Cardiac septum (tissue), 1 donor: ENCODE measurements at regions not wholly inside any gene's neighbourhood (a gene's known extent, or its start where the extent isn't known, plus 50 kb on each side); places are given as distances from the start of the nearest gene placed in this dataset.
"Not testable (repeated sequence)": the region's sequence is repeated elsewhere in the genome, so short reads cannot be mapped to it uniquely, and the experiment has no call there.

Experiments used
- DNase-seq: peaks from one replicate; pipeline ENCODE4 v3.0.0-alpha.2; 2020; ENCODE audit warnings: low spot score
- intact Hi-C: fragments of 100-400 bp; cut with DNase I; formaldehyde crosslinking; loops from one replicate; pipeline ENCODE4 v1.14.0; 2022
- donor health status: DM: no; HTN: no; CAD: no.

GRCh38 chr2:144824306-144825080 is 304.6 kb upstream of the ZEB2 start:
- intact Hi-C loops = no loop called here
- no peak for DNase-seq

- intact Hi-C loops = no loop called here
Measured at GRCh38 chr2:144822966-144823365, 303.0 kb upstream of the ZEB2 start.

GRCh38 chr2:144812288-144812687 is 292.4 kb upstream of the ZEB2 start:
- DNase-seq = no peak
- intact Hi-C loops = no loop called here

More at GRCh38 chr2:144822966-144823365, 303.0 kb upstream of the ZEB2 start:
- DNase-seq = no peak

GRCh38 chr2:144801766-144802165 is 281.8 kb upstream of the ZEB2 start:
- intact Hi-C loops = no loop called here
- DNase-seq = no peak

- no peak for DNase-seq
- intact Hi-C loops = no loop called here
Measured at GRCh38 chr2:144801325-144801724, 281.4 kb upstream of the ZEB2 start.

- DNase-seq = no peak
- intact Hi-C loops = no loop called here
Measured at GRCh38 chr2:144798989-144799388, 279.1 kb upstream of the ZEB2 start.

- DNase-seq = no peak
- intact Hi-C loops = no loop called here
Measured at GRCh38 chr2:144798034-144798433, 278.1 kb upstream of the ZEB2 start.

- intact Hi-C loops = no loop called here
- no peak for DNase-seq
Measured at GRCh38 chr2:144796936-144797335, 277.0 kb upstream of the ZEB2 start.

GRCh38 chr2:144796164-144796563 is 276.2 kb upstream of the ZEB2 start:
- no peak for DNase-seq
- intact Hi-C loops = no loop called here

- intact Hi-C loops = no loop called here
- DNase-seq = peak; percentile 70
Measured at GRCh38 chr2:144785253-144785652, 265.3 kb upstream of the ZEB2 start.

- intact Hi-C loops = no loop called here
- no peak for DNase-seq
Measured at GRCh38 chr2:144780983-144781382, 261.1 kb upstream of the ZEB2 start.

GRCh38 chr2:144776766-144777165 is 256.8 kb upstream of the ZEB2 start:
- intact Hi-C loops = no loop called here
- DNase-seq = no peak

- intact Hi-C loops = no loop called here
Measured at GRCh38 chr2:144774809-144775208, 254.9 kb upstream of the ZEB2 start.

GRCh38 chr2:144771348-144771747 is 251.4 kb upstream of the ZEB2 start:
- DNase-seq = no peak
- intact Hi-C loops = no loop called here

More at GRCh38 chr2:144774809-144775208, 254.9 kb upstream of the ZEB2 start:
- DNase-seq = no peak

- intact Hi-C loops = no loop called here
- DNase-seq = no peak
Measured at GRCh38 chr2:144770616-144771230, 250.8 kb upstream of the ZEB2 start.

- intact Hi-C loops, DNase-seq: not testable (repeated sequence)
Measured at GRCh38 chr2:144760939-144761338, 241.0 kb upstream of the ZEB2 start.

- intact Hi-C loops = no loop called here
- DNase-seq = no peak
Measured at GRCh38 chr2:144759746-144760145, 239.8 kb upstream of the ZEB2 start.

- DNase-seq, intact Hi-C loops: not testable (repeated sequence)
Measured at GRCh38 chr2:144758196-144758595, 238.3 kb upstream of the ZEB2 start.

GRCh38 chr2:144753416-144753815 is 233.5 kb upstream of the ZEB2 start:
- intact Hi-C loops = no loop called here

GRCh38 chr2:144751142-144751905 is 231.4 kb upstream of the ZEB2 start:
- DNase-seq = no peak
- intact Hi-C loops = no loop called here

More at GRCh38 chr2:144753416-144753815, 233.5 kb upstream of the ZEB2 start:
- DNase-seq = no peak
